ENCODE measurements at regions not wholly inside any gene's neighbourhood (a gene's known extent, or its start where the extent isn't known, plus 50 kb on each side); places are given as distances from the start of the nearest gene placed in this dataset.

DNA sequence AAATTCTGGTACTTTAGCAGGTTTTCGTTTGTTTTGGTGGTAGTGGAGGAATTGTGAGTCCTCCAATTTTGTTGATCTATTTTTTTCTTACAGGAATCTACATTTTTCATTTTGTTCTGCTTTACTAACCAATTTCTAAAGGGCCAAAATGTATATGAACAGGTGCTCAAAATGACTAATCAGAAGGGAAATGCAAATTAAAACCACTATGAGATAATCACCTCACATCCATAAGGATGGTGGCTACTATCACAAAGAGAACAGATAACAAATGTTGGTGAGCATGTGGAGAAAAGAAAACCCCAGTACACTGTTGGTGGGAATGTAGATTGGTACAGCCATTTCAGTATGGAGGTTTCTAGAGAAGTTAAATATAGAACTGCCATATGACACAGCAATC lies 134.2 kb downstream of the LMO4 start:
- ChIA-PET CTCF (ENCODE audit: unreplicated experiment) (no interaction called here), POLR2A (interaction anchor here (1.2 kb wide), 1 partner anchor 288 kb away, joined by 3 read pairs; no protein-coding TSS in a partner anchor)
- BruUV-seq (replicated peaks): no TSS peak
- intact Hi-C loops (cut with micrococcal nuclease; ENCODE audit: unreplicated experiment): no loop called here
- H3K4me1 ChIP-seq (ENCODE audit: insufficient read depth, low read length, poor library complexity, severe bottlenecking): no peaks in the 10 kb centered on the region
- no peaks in the 10 kb centered on the region for H3K36me3 ChIP-seq (ENCODE audit: insufficient read depth, low read length)
- no peaks in the 10 kb centered on the region for H4K20me1 ChIP-seq (ENCODE audit: insufficient read depth, low read length)
- H2AFZ ChIP-seq (ENCODE audit: low read length): no peak overlapping the region
- no peaks in the 10 kb centered on the region for H3K9me3 ChIP-seq (ENCODE audit: low read length)
- no peak overlapping the region for H3K4me3 ChIP-seq (ENCODE audit: low read depth, low read length, poor library complexity, severe bottlenecking)
- H3K79me2 ChIP-seq (ENCODE audit: insufficient read depth, low read depth, low read length): no peaks in the 10 kb centered on the region
- DNase-seq (ENCODE audit: low spot score): no peak
- no peak overlapping the region for H3K4me2 ChIP-seq (ENCODE audit: low read length)
- TF ChIP-seq, protein P1, sequence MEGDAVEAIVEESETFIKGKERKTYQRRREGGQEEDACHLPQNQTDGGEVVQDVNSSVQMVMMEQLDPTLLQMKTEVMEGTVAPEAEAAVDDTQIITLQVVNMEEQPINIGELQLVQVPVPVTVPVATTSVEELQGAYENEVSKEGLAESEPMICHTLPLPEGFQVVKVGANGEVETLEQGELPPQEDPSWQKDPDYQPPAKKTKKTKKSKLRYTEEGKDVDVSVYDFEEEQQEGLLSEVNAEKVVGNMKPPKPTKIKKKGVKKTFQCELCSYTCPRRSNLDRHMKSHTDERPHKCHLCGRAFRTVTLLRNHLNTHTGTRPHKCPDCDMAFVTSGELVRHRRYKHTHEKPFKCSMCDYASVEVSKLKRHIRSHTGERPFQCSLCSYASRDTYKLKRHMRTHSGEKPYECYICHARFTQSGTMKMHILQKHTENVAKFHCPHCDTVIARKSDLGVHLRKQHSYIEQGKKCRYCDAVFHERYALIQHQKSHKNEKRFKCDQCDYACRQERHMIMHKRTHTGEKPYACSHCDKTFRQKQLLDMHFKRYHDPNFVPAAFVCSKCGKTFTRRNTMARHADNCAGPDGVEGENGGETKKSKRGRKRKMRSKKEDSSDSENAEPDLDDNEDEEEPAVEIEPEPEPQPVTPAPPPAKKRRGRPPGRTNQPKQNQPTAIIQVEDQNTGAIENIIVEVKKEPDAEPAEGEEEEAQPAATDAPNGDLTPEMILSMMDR (conservative IDR thresholded peaks at IDR 0.05; ENCODE audit: low read length): no peak
- no peak for TF ChIP-seq EZH2phosphoT487 (IDR thresholded peaks at IDR 0.05; ENCODE audit: borderline replicate concordance, low read depth, low read length)
- H3K9me2 ChIP-seq (ENCODE audit: insufficient read depth, low read length): no peaks in the 10 kb centered on the region
- no peak overlapping the region for H3K27ac ChIP-seq (ENCODE audit: low read depth, low read length, poor library complexity, severe bottlenecking)

GRCh38 chr1:87464022-87464490 lies 135.4 kb downstream of the LMO4 start:
- Histone ChIP-seq H3K9me3 (ENCODE audit: low read length) (no peaks in the 10 kb centered on the region), H3K9me2 (ENCODE audit: insufficient read depth, low read length) (no peaks in the 10 kb centered on the region), H3K36me3 (ENCODE audit: insufficient read depth, low read length) (no peaks in the 10 kb centered on the region), H3K4me1 (ENCODE audit: insufficient read depth, low read length, poor library complexity, severe bottlenecking) (no peaks in the 10 kb centered on the region), H2AFZ (ENCODE audit: low read length) (no peak overlapping the region), H4K20me1 (ENCODE audit: insufficient read depth, low read length) (no peaks in the 10 kb centered on the region), H3K4me2 (ENCODE audit: low read length) (no peak overlapping the region), H3K79me2 (ENCODE audit: insufficient read depth, low read depth, low read length) (no peaks in the 10 kb centered on the region), H3K27ac (ENCODE audit: low read depth, low read length, poor library complexity, severe bottlenecking) (no peak overlapping the region), H3K4me3 (ENCODE audit: low read depth, low read length, poor library complexity, severe bottlenecking) (no peak overlapping the region)
- TF ChIP-seq, protein P1 (conservative IDR thresholded peaks at IDR 0.05; ENCODE audit: low read length): no peak
- no peak for TF ChIP-seq EZH2phosphoT487 (IDR thresholded peaks at IDR 0.05; ENCODE audit: borderline replicate concordance, low read depth, low read length)
- intact Hi-C loops (cut with micrococcal nuclease; ENCODE audit: unreplicated experiment): no loop called here
- POLR2A ChIA-PET: interaction anchor here (0.6 to 1.2 kb wide), 6 partner anchors 12 to 1105 kb away, joined by 3 to 4 read pairs (median 3); no protein-coding TSS in a partner anchor
- no TSS peak for BruUV-seq (replicated peaks)
- CTCF ChIA-PET (ENCODE audit: unreplicated experiment): interaction anchor here (0.6 kb wide), 1 partner anchor 128 kb away, joined by 3 read pairs; no protein-coding TSS in a partner anchor
- DNase-seq (ENCODE audit: low spot score): no peak

DNA sequence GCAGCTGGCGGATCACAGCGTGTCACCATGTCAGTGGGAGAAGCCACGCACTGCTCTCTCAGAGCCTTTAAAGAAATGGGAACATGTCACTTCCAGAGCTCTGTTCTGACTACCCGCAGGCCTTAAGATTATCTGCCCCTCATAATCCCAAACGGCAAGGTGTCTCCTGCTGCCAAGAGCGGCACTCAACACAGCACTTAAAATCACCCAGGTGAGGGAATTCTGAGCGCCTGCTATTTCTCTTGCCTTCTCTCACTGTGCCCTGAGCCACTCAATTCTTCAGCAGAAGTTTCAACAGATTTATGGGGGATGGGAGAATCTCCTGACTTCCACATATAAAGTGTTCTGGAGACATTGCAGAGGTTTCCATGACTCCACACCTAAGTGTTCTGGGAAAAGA lies 137.9 kb downstream of the LMO4 start:
- BruUV-seq (replicated peaks): no TSS peak
- no peak for DNase-seq (ENCODE audit: low spot score)

More for the DNA sequence above, 137.9 kb downstream of the LMO4 start:
- H2AFZ ChIP-seq (ENCODE audit: low read length): no peak overlapping the region
- H3K4me2 ChIP-seq (ENCODE audit: low read length): no peak overlapping the region
- no peak for TF ChIP-seq EZH2phosphoT487 (IDR thresholded peaks at IDR 0.05; ENCODE audit: borderline replicate concordance, low read depth, low read length)
- TF ChIP-seq, protein P1 (conservative IDR thresholded peaks at IDR 0.05; ENCODE audit: low read length): no peak
- ChIA-PET POLR2A (interaction anchor here (0.7 kb wide), 2 partner anchors 213 to 307 kb away, joined by 3 to 4 read pairs; no protein-coding TSS in a partner anchor), CTCF (ENCODE audit: unreplicated experiment) (no interaction called here)
- H3K9me2 ChIP-seq (ENCODE audit: insufficient read depth, low read length): no peaks in the 10 kb centered on the region
- H3K4me3 ChIP-seq (ENCODE audit: low read depth, low read length, poor library complexity, severe bottlenecking): no peak overlapping the region
- no peaks in the 10 kb centered on the region for H3K79me2 ChIP-seq (ENCODE audit: insufficient read depth, low read depth, low read length)
- no peaks in the 10 kb centered on the region for H3K4me1 ChIP-seq (ENCODE audit: insufficient read depth, low read length, poor library complexity, severe bottlenecking)
- H3K9me3 ChIP-seq (ENCODE audit: low read length): no peaks in the 10 kb centered on the region
- no peaks in the 10 kb centered on the region for H4K20me1 ChIP-seq (ENCODE audit: insufficient read depth, low read length)
- intact Hi-C loops (cut with micrococcal nuclease; ENCODE audit: unreplicated experiment): no loop called here
- no peak overlapping the region for H3K27ac ChIP-seq (ENCODE audit: low read depth, low read length, poor library complexity, severe bottlenecking)
- no peaks in the 10 kb centered on the region for H3K36me3 ChIP-seq (ENCODE audit: insufficient read depth, low read length)

All from OCI-LY7 (cell line).